CD4-positive, alpha-beta memory T cell (primary cell): ENCODE measurements at regions not wholly inside any gene's neighbourhood (a gene's known extent, or its start where the extent isn't known, plus 50 kb on each side); places are given as distances from the start of the nearest gene placed in this dataset.

Source experiments
- CTCF ChIA-PET: fragments of 350-600 bp; sonication (Branson Sonifier 250); formaldehyde crosslinking; loops from one replicate; lab custom pipeline; 2021; ENCODE audit warnings: inconsistent platforms; ENCODE audit not compliant: partially characterized antibody; lab: Charles Lee
- POLR2A ChIA-PET: fragments of 350-600 bp; sonication (Branson Sonifier 250); formaldehyde crosslinking; loops from one replicate; lab custom pipeline; 2021; ENCODE audit not compliant: partially characterized antibody; lab: Charles Lee
- DNase-seq, 5 donors: peaks; one replicate each; pipeline versions ENCODE4 v3.0.0 to v3.0.0-alpha.2; 2020 to 2022; ENCODE audit warnings: mixed read lengths in 1 of 5
- H3K27ac ChIP-seq: one replicate; pipeline ENCODE4 v1.7.0; 2013; ENCODE audit warnings: low read depth, low read length
- H3K27me3 ChIP-seq: 2 replicates; pipeline ENCODE4 v1.7.0; 2013; ENCODE audit warnings: mild to moderate bottlenecking, low read length, moderate library complexity; ENCODE audit not compliant: insufficient read depth
- H3K36me3 ChIP-seq: 2 replicates; pipeline ENCODE4 v1.7.0; 2013; ENCODE audit warnings: mild to moderate bottlenecking, low read length, moderate library complexity; ENCODE audit not compliant: insufficient read depth
- H3K4me1 ChIP-seq: 2 replicates; pipeline ENCODE4 v1.7.0; 2013; ENCODE audit warnings: mild to moderate bottlenecking, low read length, moderate library complexity; ENCODE audit not compliant: insufficient read depth
- H3K4me3 ChIP-seq, 2 donors: one replicate each; pipeline ENCODE4 v1.7.0; 2013; ENCODE audit warnings: low read length in 2 of 2, mild to moderate bottlenecking in 1 of 2
- H3K9me3 ChIP-seq, 2 donors: one replicate each; pipeline ENCODE4 v1.7.0; 2013; ENCODE audit warnings: low read length in 2 of 2, control low read depth in 1 of 2; ENCODE audit not compliant: control insufficient read depth in 1 of 2
- H3K27ac Mint-ChIP-seq, 7 donors: one replicate each; pipeline ENCODE4 v1.8.0; 2020 to 2021; ENCODE audit warnings: mixed read lengths in 7 of 7, mild to moderate bottlenecking in 6 of 7, inconsistent platforms in 3 of 7, moderate library complexity in 3 of 7
- H3K27me3 Mint-ChIP-seq, 2 donors: one replicate each; pipeline ENCODE4 v1.8.0; 2020 to 2021; ENCODE audit warnings: mixed read lengths in 2 of 2
- H3K36me3 Mint-ChIP-seq, 2 donors: one replicate each; pipeline ENCODE4 v1.8.0; 2020 to 2021; ENCODE audit warnings: mixed read lengths in 2 of 2, inconsistent platforms in 1 of 2, mild to moderate bottlenecking in 1 of 2
- H3K4me1 Mint-ChIP-seq, 4 donors: one replicate each; pipeline ENCODE4 v1.8.0; 2020 to 2021; ENCODE audit warnings: mixed read lengths in 4 of 4, mild to moderate bottlenecking in 1 of 4
- H3K4me3 Mint-ChIP-seq, 8 donors: one replicate each; pipeline ENCODE4 v1.8.0; 2020 to 2021; ENCODE audit warnings: mixed read lengths in 8 of 8, mild to moderate bottlenecking in 7 of 8, moderate library complexity in 6 of 8, inconsistent platforms in 3 of 8
- H3K9me3 Mint-ChIP-seq, 8 donors: one replicate each; pipeline ENCODE4 v1.8.0; 2020 to 2021; ENCODE audit warnings: mixed read lengths in 8 of 8, mild to moderate bottlenecking in 5 of 8, inconsistent platforms in 3 of 8, moderate library complexity in 1 of 8
- intact Hi-C: fragments of 100-400 bp; cut with micrococcal nuclease; formaldehyde crosslinking; loops from one replicate; pipeline ENCODE4 v1.15.1; 2023

GRCh38 chr16:66260522-66261254, 105.8 kb upstream of the CDH5 start:
- POLR2A ChIA-PET, result no interaction called here
- Mint-ChIP-seq H3K4me3 (no peak overlapping the region), H3K4me1 (peaks cover 0 to 2% (median under 1%) of the 10 kb centered on the region in 4 donors), H3K27ac (no peak overlapping the region), H3K36me3 (no peaks in the 10 kb centered on the region), H3K9me3 (peaks cover 0 to 1% (median 0%) of the 10 kb centered on the region in 8 donors), H3K27me3 (peaks cover 15 to 23% of the 10 kb centered on the region in 2 donors)
- Histone ChIP-seq H3K4me3 (no peak overlapping the region), H3K4me1 (no peaks in the 10 kb centered on the region), H3K36me3 (no peaks in the 10 kb centered on the region), H3K9me3 (no peaks in the 10 kb centered on the region), H3K27ac (no peak overlapping the region), H3K27me3 (no peaks in the 10 kb centered on the region)
- no peak for DNase-seq
- intact Hi-C loops, result no loop called here
- CTCF ChIA-PET, result no interaction called here

GRCh38 chr16:66258916-66259845, 107.3 kb upstream of the CDH5 start:
- H3K4me1 Mint-ChIP-seq, result peaks cover 0 to 2% (median under 1%) of the 10 kb centered on the region in 4 donors
- CTCF ChIA-PET, result no interaction called here

GRCh38 chr16:66256919-66257318, 109.6 kb upstream of the CDH5 start:
- ChIA-PET POLR2A (no interaction called here), CTCF (no interaction called here)
- Histone ChIP-seq H3K4me1 (no peaks in the 10 kb centered on the region), H3K27ac (no peak overlapping the region), H3K9me3 (no peaks in the 10 kb centered on the region), H3K36me3 (no peaks in the 10 kb centered on the region), H3K27me3 (no peaks in the 10 kb centered on the region), H3K4me3 (no peak overlapping the region)
- H3K4me1 Mint-ChIP-seq, result peaks cover 0 to 1% (median 0%) of the 10 kb centered on the region in 4 donors
- peaks cover 0 to 1% (median 0%) of the 10 kb centered on the region in 8 donors for H3K9me3 Mint-ChIP-seq
- H3K36me3 Mint-ChIP-seq, result no peaks in the 10 kb centered on the region
- H3K27me3 Mint-ChIP-seq, result peaks cover 9 to 22% of the 10 kb centered on the region in 2 donors
- DNase-seq, result no peak
- no peak overlapping the region for H3K27ac Mint-ChIP-seq
- H3K4me3 Mint-ChIP-seq, result no peak overlapping the region
- intact Hi-C loops, result no loop called here

More at GRCh38 chr16:66258916-66259845, 107.3 kb upstream of the CDH5 start:
- H3K27ac Mint-ChIP-seq, result no peak overlapping the region
- H3K36me3 ChIP-seq, result no peaks in the 10 kb centered on the region
- no peaks in the 10 kb centered on the region for H3K4me1 ChIP-seq
- H3K9me3 Mint-ChIP-seq, result peaks cover 0 to 1% (median 0%) of the 10 kb centered on the region in 8 donors
- no peaks in the 10 kb centered on the region for H3K27me3 ChIP-seq
- H3K4me3 ChIP-seq, result no peak overlapping the region
- peaks cover 10 to 24% of the 10 kb centered on the region in 2 donors for H3K27me3 Mint-ChIP-seq
- no peak overlapping the region for H3K4me3 Mint-ChIP-seq
- H3K27ac ChIP-seq, result no peak overlapping the region
- intact Hi-C loops, result no loop called here
- no peak for DNase-seq
- POLR2A ChIA-PET, result no interaction called here
- H3K36me3 Mint-ChIP-seq, result no peaks in the 10 kb centered on the region
- no peaks in the 10 kb centered on the region for H3K9me3 ChIP-seq

- intact Hi-C loops, result no loop called here
- H3K4me1 ChIP-seq, result no peaks in the 10 kb centered on the region
- no peaks in the 10 kb centered on the region for H3K36me3 ChIP-seq
- Mint-ChIP-seq H3K9me3 (no peaks in the 10 kb centered on the region), H3K4me1 (peaks cover 0 to 1% (median 0%) of the 10 kb centered on the region in 4 donors), H3K27me3 (peaks cover 4 to 16% of the 10 kb centered on the region in 2 donors), H3K36me3 (no peaks in the 10 kb centered on the region), H3K4me3 (no peak overlapping the region), H3K27ac (no peak overlapping the region)
- POLR2A ChIA-PET, result no interaction called here
- no peaks in the 10 kb centered on the region for H3K9me3 ChIP-seq
- CTCF ChIA-PET, result interaction anchor here (1.2 kb wide), 1 partner anchor 14 kb away, joined by 3 read pairs; no protein-coding TSS in a partner anchor
- DNase-seq, result no peak
- H3K27me3 ChIP-seq, result no peaks in the 10 kb centered on the region
- H3K27ac ChIP-seq, result no peak overlapping the region
- H3K4me3 ChIP-seq, result no peak overlapping the region
Observed at GRCh38 chr16:66255647-66256046, 110.8 kb upstream of the CDH5 start.

- H3K9me3 Mint-ChIP-seq, result no peaks in the 10 kb centered on the region
- no peak for DNase-seq
- H3K4me1 Mint-ChIP-seq, result peaks cover 0 to 1% (median 0%) of the 10 kb centered on the region in 4 donors
- intact Hi-C loops, result no loop called here
- no peaks in the 10 kb centered on the region for H3K9me3 ChIP-seq
- H3K27me3 Mint-ChIP-seq, result peaks cover 4 to 12% of the 10 kb centered on the region in 2 donors
- H3K36me3 Mint-ChIP-seq, result no peaks in the 10 kb centered on the region
- no peak overlapping the region for H3K4me3 Mint-ChIP-seq
- no peaks in the 10 kb centered on the region for H3K36me3 ChIP-seq
- CTCF ChIA-PET, result no interaction called here
- H3K27ac Mint-ChIP-seq, result no peak overlapping the region
- no peak overlapping the region for H3K4me3 ChIP-seq
- POLR2A ChIA-PET, result no interaction called here
- H3K27ac ChIP-seq, result no peak overlapping the region
- H3K4me1 ChIP-seq, result no peaks in the 10 kb centered on the region
- no peaks in the 10 kb centered on the region for H3K27me3 ChIP-seq
Observed at GRCh38 chr16:66254751-66255150, 111.7 kb upstream of the CDH5 start.

- Mint-ChIP-seq H3K4me1 (peaks cover 0 to 1% (median 0%) of the 10 kb centered on the region in 4 donors), H3K4me3 (no peak overlapping the region), H3K27me3 (peaks cover 9 to 12% of the 10 kb centered on the region in 2 donors), H3K9me3 (no peaks in the 10 kb centered on the region), H3K27ac (no peak overlapping the region), H3K36me3 (no peaks in the 10 kb centered on the region)
- DNase-seq, result no peak
- Histone ChIP-seq H3K4me1 (no peaks in the 10 kb centered on the region), H3K9me3 (no peaks in the 10 kb centered on the region), H3K27ac (no peak overlapping the region), H3K4me3 (no peak overlapping the region), H3K36me3 (no peaks in the 10 kb centered on the region), H3K27me3 (no peaks in the 10 kb centered on the region)
- ChIA-PET POLR2A (no interaction called here), CTCF (no interaction called here)
- intact Hi-C loops, result no loop called here
Observed at GRCh38 chr16:66254106-66254505, 112.4 kb upstream of the CDH5 start.

GRCh38 chr16:66251476-66252160, 114.9 kb upstream of the CDH5 start:
- H3K27ac ChIP-seq, result no peak overlapping the region
- CTCF ChIA-PET, result no interaction called here
- no peaks in the 10 kb centered on the region for H3K4me1 ChIP-seq
- no peak overlapping the region for H3K4me3 ChIP-seq
- Mint-ChIP-seq H3K36me3 (no peaks in the 10 kb centered on the region), H3K27ac (no peak overlapping the region), H3K9me3 (no peaks in the 10 kb centered on the region), H3K4me3 (no peak overlapping the region), H3K27me3 (peaks cover 11 to 14% of the 10 kb centered on the region in 2 donors), H3K4me1 (peaks cover 0 to 1% (median 0%) of the 10 kb centered on the region in 4 donors)
- H3K27me3 ChIP-seq, result no peaks in the 10 kb centered on the region
- intact Hi-C loops, result no loop called here
- no peaks in the 10 kb centered on the region for H3K9me3 ChIP-seq
- no peak for DNase-seq
- POLR2A ChIA-PET, result no interaction called here
- no peaks in the 10 kb centered on the region for H3K36me3 ChIP-seq
